ENCODE measurements at regions not wholly inside any gene's neighbourhood (a gene's known extent, or its start where the extent isn't known, plus 50 kb on each side); places are given as distances from the start of the nearest gene placed in this dataset.
"Not testable (repeated sequence)": the region's sequence is repeated elsewhere in the genome, so short reads cannot be mapped to it uniquely, and the experiment has no call there.

DNA sequence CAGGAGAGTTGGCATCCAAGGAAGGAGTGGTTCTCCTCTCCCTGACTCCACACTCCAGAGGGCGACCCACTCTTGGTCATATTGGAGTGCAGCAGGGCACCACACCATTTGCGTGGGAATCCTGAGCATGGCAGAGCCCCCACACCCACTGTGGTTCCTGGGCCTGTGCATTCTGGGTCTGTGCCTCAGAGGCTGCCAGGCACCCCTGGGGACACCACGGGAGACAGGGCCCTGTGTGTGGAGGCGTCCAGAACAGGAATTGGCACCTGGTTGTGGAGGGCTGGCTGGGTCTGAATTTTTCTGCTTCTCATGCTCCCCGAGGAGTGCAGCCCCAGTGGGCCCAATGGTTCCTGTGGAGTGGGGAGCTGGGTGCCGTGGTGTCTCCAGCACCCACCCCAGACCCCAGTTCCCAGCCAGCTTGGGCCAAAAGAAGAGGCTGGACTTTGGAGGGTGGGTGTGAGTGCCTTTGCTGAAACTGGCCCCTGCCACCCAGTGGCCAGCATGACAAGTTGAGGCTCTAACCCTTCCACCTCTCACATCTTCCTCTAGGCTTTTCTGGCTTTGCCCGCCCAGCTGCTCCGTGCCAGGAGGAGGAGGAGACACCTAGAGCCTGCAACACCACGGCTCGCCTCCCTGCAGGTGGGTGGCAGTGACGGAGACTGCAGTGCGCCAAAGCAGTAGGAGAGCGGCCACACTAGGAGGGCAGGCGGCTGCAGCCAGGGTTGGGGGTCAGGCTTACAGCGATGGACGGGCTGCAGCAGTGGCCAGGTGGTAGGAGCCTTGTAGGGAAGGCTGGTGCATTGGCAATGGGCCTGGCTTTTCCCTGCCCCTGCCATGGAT lies 250.7 kb downstream of the TP53TG3F start:
- not testable (repeated sequence) for TF ChIP-seq POLR2A (IDR thresholded peaks at IDR 0.05)
- TF ChIP-seq, protein P1, sequence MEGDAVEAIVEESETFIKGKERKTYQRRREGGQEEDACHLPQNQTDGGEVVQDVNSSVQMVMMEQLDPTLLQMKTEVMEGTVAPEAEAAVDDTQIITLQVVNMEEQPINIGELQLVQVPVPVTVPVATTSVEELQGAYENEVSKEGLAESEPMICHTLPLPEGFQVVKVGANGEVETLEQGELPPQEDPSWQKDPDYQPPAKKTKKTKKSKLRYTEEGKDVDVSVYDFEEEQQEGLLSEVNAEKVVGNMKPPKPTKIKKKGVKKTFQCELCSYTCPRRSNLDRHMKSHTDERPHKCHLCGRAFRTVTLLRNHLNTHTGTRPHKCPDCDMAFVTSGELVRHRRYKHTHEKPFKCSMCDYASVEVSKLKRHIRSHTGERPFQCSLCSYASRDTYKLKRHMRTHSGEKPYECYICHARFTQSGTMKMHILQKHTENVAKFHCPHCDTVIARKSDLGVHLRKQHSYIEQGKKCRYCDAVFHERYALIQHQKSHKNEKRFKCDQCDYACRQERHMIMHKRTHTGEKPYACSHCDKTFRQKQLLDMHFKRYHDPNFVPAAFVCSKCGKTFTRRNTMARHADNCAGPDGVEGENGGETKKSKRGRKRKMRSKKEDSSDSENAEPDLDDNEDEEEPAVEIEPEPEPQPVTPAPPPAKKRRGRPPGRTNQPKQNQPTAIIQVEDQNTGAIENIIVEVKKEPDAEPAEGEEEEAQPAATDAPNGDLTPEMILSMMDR (IDR thresholded peaks at IDR 0.05) = not testable (repeated sequence)
